GM12878 (cell line): ENCODE measurements at regions not wholly inside any gene's neighbourhood (a gene's known extent, or its start where the extent isn't known, plus 50 kb on each side); places are given as distances from the start of the nearest gene placed in this dataset.

Experiments
- ATAC-seq: fragments of 200-7000 bp; cut with Tn5 transposase; 3 replicates; pipeline ENCODE4 v1.9.1; 2020; ENCODE audit warnings: mild to moderate bottlenecking, moderate library complexity
- BruUV-seq: library from RNA; stranded (reverse); fragments of 400-500 nt; replicated peaks from 2 replicates; lab custom pipeline; 2021; lab: Mats Ljungman, UMichigan
- CTCF ChIA-PET: fragments of 300-600 bp; sonication (Branson Sonifier 250); formaldehyde crosslinking; extraction: SDS; loops from one replicate; lab custom pipeline; 2021; ENCODE audit warnings: inconsistent platforms; lab: Yijun Ruan, JAX
- POLR2A ChIA-PET: fragments of 350-600 bp; formaldehyde crosslinking; extraction: SDS; loops from one replicate; lab custom pipeline; 2021; ENCODE audit warnings: inconsistent platforms; lab: Charles Lee
- RAD21 ChIA-PET: fragments of 300-600 bp; sonication (Branson Sonifier 250); formaldehyde crosslinking; loops from one replicate; lab custom pipeline; 2023; ENCODE audit warnings: antibody characterized with exemption; ENCODE audit not compliant: unreplicated experiment; lab: Charles Lee
- SMC1A ChIA-PET: fragments of 300-600 bp; sonication (Branson Sonifier 250); formaldehyde crosslinking; loops from one replicate; lab custom pipeline; 2023; ENCODE audit not compliant: unreplicated experiment, uncharacterized antibody; lab: Charles Lee
- DNase-seq: peaks from one replicate; pipeline ENCODE4 v3.0.0-alpha.2; 2011; ENCODE audit warnings: low read depth, low spot score
- FAIRE-seq: peaks from 3 replicates; lab custom pipeline; 2011; peaks lifted over from hg19 to GRCh38; lab: Jason Lieb, UNC
- H2AFZ ChIP-seq: 2 replicates; pipeline ENCODE4 v1.6.0; 2011; ENCODE audit warnings: low read depth, low read length, control low read depth; ENCODE audit not compliant: control insufficient read depth
- H3K27ac ChIP-seq: 2 replicates; pipeline ENCODE4 v1.5.1; 2011; ENCODE audit warnings: control low read depth; ENCODE audit not compliant: control insufficient read depth, insufficient read depth
- H3K27me3 ChIP-seq, 2 experiments: replicated peaks in 1 of 2; 2 replicates each; pipeline versions ENCODE4 v1.6.0 to v1.6.1; 2011; ENCODE audit warnings: low read length in 1 of 2; ENCODE audit not compliant: control insufficient read depth in 2 of 2, insufficient read depth in 2 of 2
- H3K36me3 ChIP-seq, 2 experiments: 2 replicates each; pipeline ENCODE4 v1.5.1; 2011; ENCODE audit warnings: low read length in 1 of 2; ENCODE audit not compliant: control insufficient read depth in 2 of 2, insufficient read depth in 2 of 2
- H3K4me1 ChIP-seq: 2 replicates; pipeline ENCODE4 v1.6.1; 2011; ENCODE audit warnings: mild to moderate bottlenecking, low read length, moderate library complexity, mixed read lengths; ENCODE audit not compliant: control insufficient read depth, insufficient read depth
- H3K4me2 ChIP-seq: 2 replicates; pipeline ENCODE4 v1.6.0; 2011; ENCODE audit warnings: control low read depth; ENCODE audit not compliant: control insufficient read depth, insufficient read depth
- H3K4me3 ChIP-seq: fragments of 200-600 bp; sonication (generic); 2 replicates; pipeline ENCODE4 v1.5.1; 2016
- H3K79me2 ChIP-seq: 2 replicates; pipeline ENCODE4 v1.6.0; 2011; ENCODE audit warnings: low read length; ENCODE audit not compliant: control insufficient read depth, insufficient read depth
- H3K9ac ChIP-seq: 2 replicates; pipeline ENCODE4 v1.8.0; 2011; ENCODE audit warnings: low read length, control low read depth, mixed read lengths; ENCODE audit not compliant: control insufficient read depth, insufficient read depth
- H3K9me3 ChIP-seq: replicated peaks from 3 replicates; pipeline ENCODE4 v1.5.1; 2011; ENCODE audit warnings: mild to moderate bottlenecking, low read length; ENCODE audit not compliant: control insufficient read depth, insufficient read depth
- H4K20me1 ChIP-seq: 2 replicates; pipeline ENCODE4 v1.6.0; 2011; ENCODE audit not compliant: control insufficient read depth, insufficient read depth
- CREM ChIP-seq: IDR thresholded peaks from 2 replicates; pipeline ENCODE4 v1.6.1; 2014; ENCODE audit warnings: antibody characterized with exemption, low read depth
- HSF1 ChIP-seq: fragments of 150-350 bp; IDR thresholded peaks from 2 replicates; pipeline ENCODE4 v1.6.1; 2014; ENCODE audit warnings: mild to moderate bottlenecking, low read depth, low read length
- IRF4 ChIP-seq: IDR thresholded peaks from 2 replicates; pipeline ENCODE4 v1.6.1; 2011; ENCODE audit warnings: low read depth, low read length
- MAX ChIP-seq: IDR thresholded peaks from 2 replicates; pipeline ENCODE4 v1.6.1; 2012; ENCODE audit warnings: low read depth, low read length, improper control_type of control experiment
- MEF2B ChIP-seq: fragments of 450-650 bp; IDR thresholded peaks from 2 replicates; pipeline ENCODE4 v1.6.1; 2018; ENCODE audit warnings: mild to moderate bottlenecking, moderate library complexity; ENCODE audit not compliant: partially characterized antibody, poor library complexity, severe bottlenecking
- RCOR1 ChIP-seq: conservative IDR thresholded peaks from 2 replicates; pipeline ENCODE4 v1.6.1; 2012; ENCODE audit warnings: low read depth, low read length, improper control_type of control experiment
- RELB ChIP-seq: fragments of 450-650 bp; IDR thresholded peaks from 2 replicates; pipeline ENCODE4 v1.6.1; 2017; ENCODE audit warnings: low read depth, mild to moderate bottlenecking, moderate library complexity
- SMC3 ChIP-seq: IDR thresholded peaks from 2 replicates; pipeline ENCODE4 v1.6.1; 2011; ENCODE audit warnings: low read length, improper control_type of control experiment, borderline replicate concordance
- TARDBP ChIP-seq: IDR thresholded peaks from 2 replicates; pipeline ENCODE4 v1.6.1; 2016; ENCODE audit warnings: borderline replicate concordance
- TBL1XR1 ChIP-seq: IDR thresholded peaks from 2 replicates; pipeline ENCODE4 v1.6.1; 2012; ENCODE audit warnings: low read depth, low read length, improper control_type of control experiment
- TCF3 ChIP-seq: IDR thresholded peaks from 2 replicates; pipeline ENCODE4 v1.6.1; 2012; ENCODE audit warnings: low read depth, mild to moderate bottlenecking, low read length, borderline replicate concordance; ENCODE audit not compliant: insufficient read depth
- WGBS: methylation state at CpG from one replicate; pipeline ENCODE4 v1.1.6; 2016; ENCODE audit warnings: low lambda C conversion rate; ENCODE audit not compliant: insufficient replicate concordance, insufficient coverage; ENCODE audit errors: missing lambda C conversion rate; 5-methylcytosine and 5-hydroxymethylcytosine counted together
- in situ Hi-C: fragments of 300-500 bp; cut with MboI; formaldehyde crosslinking; loops from 9 replicates; pipeline ENCODE4 v1.14.3; 2018; ENCODE audit warnings: mixed read lengths
- intact Hi-C: fragments of 100-400 bp; cut with micrococcal nuclease; formaldehyde crosslinking; loops from one replicate; pipeline ENCODE4 v1.14.2; 2022; ENCODE audit not compliant: unreplicated experiment

- in situ Hi-C loops = no loop called here
- TF ChIP-seq CREM (no peak), MAX (no peak), TCF3 (no peak), MEF2B (no peak), SMC3 (no peak), RCOR1 (no peak), TBL1XR1 (no peak), TARDBP (no peak), IRF4 (no peak), RELB (no peak), HSF1 (no peak)
- TF ChIP-seq, all 136 proteins: peak for 0
- H2AFZ ChIP-seq = no peak overlapping the region
- no peak overlapping the region for H3K27ac ChIP-seq
- 28% methylated on average over 1 of the region's 1 CpG for WGBS
- no peak overlapping the region for H3K9ac ChIP-seq
- DNase-seq (no peak), FAIRE-seq (no peak), ATAC-seq (no peak)
- no peaks in the 10 kb centered on the region for H3K9me3 ChIP-seq
- no peak overlapping the region for H3K4me2 ChIP-seq
- H3K4me1 ChIP-seq = no peaks in the 10 kb centered on the region
- H3K36me3 ChIP-seq = no peaks in the 10 kb centered on the region
- POLR2A ChIA-PET = no interaction called here
- H3K27me3 ChIP-seq = no peaks in the 10 kb centered on the region
- SMC1A ChIA-PET = interaction anchor here (1.0 to 1.4 kb wide), 3 partner anchors 14 to 36 kb away, joined by 3 to 4 read pairs (median 3); no protein-coding TSS in a partner anchor
- H3K79me2 ChIP-seq = no peaks in the 10 kb centered on the region
- no TSS peak for BruUV-seq
- intact Hi-C loops = no loop called here
- RAD21 ChIA-PET = no interaction called here
- H3K4me3 ChIP-seq = no peak overlapping the region
- CTCF ChIA-PET = interaction anchor here (0.6 kb wide), 1 partner anchor 93 kb away, joined by 4 read pairs; no protein-coding TSS in a partner anchor
- H4K20me1 ChIP-seq = no peaks in the 10 kb centered on the region
Measured at GRCh38 chr16:76729525-76729924, 452.3 kb downstream of the CNTNAP4 start.
